Stimulated activated naive B cell treated with anti-CD40 and anti-IgM and Interleukin-4, amounts not matched to agents 10 μg/mL and 1 μg/mL and 100 μg/mL, for 72 hours (primary cell): ENCODE measurements at regions not wholly inside any gene's neighbourhood (a gene's known extent, or its start where the extent isn't known, plus 50 kb on each side); places are given as distances from the start of the nearest gene placed in this dataset.

ENCODE experiments used
- ATAC-seq, 2 donors: fragments of 150-1000 bp; cut with Tn5 transposase; replicated peaks; 2 replicates each; pipeline ENCODE4 v1.10.0; 2021; ENCODE audit warnings: moderate library complexity in 1 of 2
- DNase-seq: peaks from one replicate; pipeline ENCODE4 v3.0.0; 2021
- H3K27ac Mint-ChIP-seq: one replicate; pipeline ENCODE4 v1.8.0; 2022; ENCODE audit warnings: mild to moderate bottlenecking, mixed read lengths
- H3K27me3 Mint-ChIP-seq, 2 donors: one replicate each; pipeline ENCODE4 v1.8.0; 2022; ENCODE audit warnings: mixed read lengths in 2 of 2
- H3K36me3 Mint-ChIP-seq, 2 donors: one replicate each; pipeline ENCODE4 v1.8.0; 2022; ENCODE audit warnings: mixed read lengths in 2 of 2, mild to moderate bottlenecking in 1 of 2
- H3K4me1 Mint-ChIP-seq, 2 donors: one replicate each; pipeline ENCODE4 v1.8.0; 2022; ENCODE audit warnings: mixed read lengths in 2 of 2, mild to moderate bottlenecking in 1 of 2
- H3K4me3 Mint-ChIP-seq, 2 donors: one replicate each; pipeline ENCODE4 v1.8.0; 2022; ENCODE audit warnings: mild to moderate bottlenecking in 2 of 2, mixed read lengths in 2 of 2, moderate library complexity in 1 of 2
- H3K9me3 Mint-ChIP-seq, 2 donors: one replicate each; pipeline ENCODE4 v1.8.0; 2022; ENCODE audit warnings: mixed read lengths in 2 of 2, mild to moderate bottlenecking in 1 of 2

- no peak overlapping the region for H3K27ac Mint-ChIP-seq
- H3K4me1 Mint-ChIP-seq = no peaks in the 10 kb centered on the region
- no peak overlapping the region for H3K4me3 Mint-ChIP-seq
- no peaks in the 10 kb centered on the region for H3K27me3 Mint-ChIP-seq
- DNase-seq = no peak
- no peaks in the 10 kb centered on the region for H3K36me3 Mint-ChIP-seq
- peaks cover 0 to 2% of the 10 kb centered on the region in 2 donors for H3K9me3 Mint-ChIP-seq
- no peak for ATAC-seq
Observed at GRCh38 chr17:71682174-71682494, 438.7 kb upstream of the SOX9 start.

- ATAC-seq (no peak), DNase-seq (no peak)
- Mint-ChIP-seq H3K9me3 (peaks cover 4 to 5% of the 10 kb centered on the region in 2 donors), H3K4me3 (no peak overlapping the region), H3K4me1 (no peaks in the 10 kb centered on the region), H3K27me3 (no peaks in the 10 kb centered on the region), H3K27ac (no peak overlapping the region), H3K36me3 (no peaks in the 10 kb centered on the region)
Observed at GRCh38 chr17:71689782-71690181, 431.0 kb upstream of the SOX9 start.

GRCh38 chr17:71699907-71700306 lies 420.9 kb upstream of the SOX9 start:
- no peak for ATAC-seq
- Mint-ChIP-seq H3K36me3 (no peaks in the 10 kb centered on the region), H3K27ac (no peak overlapping the region)

GRCh38 chr17:71703701-71704100 lies 417.1 kb upstream of the SOX9 start:
- no peak for DNase-seq
- no peaks in the 10 kb centered on the region for H3K4me1 Mint-ChIP-seq
- no peak for ATAC-seq

More at GRCh38 chr17:71699907-71700306, 420.9 kb upstream of the SOX9 start:
- Mint-ChIP-seq H3K4me1 (no peaks in the 10 kb centered on the region), H3K9me3 (peaks cover 7 to 8% of the 10 kb centered on the region in 2 donors), H3K4me3 (no peak overlapping the region), H3K27me3 (no peaks in the 10 kb centered on the region)
- DNase-seq = no peak

GRCh38 chr17:71709271-71709890 lies 411.4 kb upstream of the SOX9 start:
- Mint-ChIP-seq H3K27me3 (no peaks in the 10 kb centered on the region), H3K27ac (no peak overlapping the region), H3K4me1 (no peaks in the 10 kb centered on the region), H3K9me3 (no peaks in the 10 kb centered on the region), H3K4me3 (no peak overlapping the region), H3K36me3 (no peaks in the 10 kb centered on the region)
- no peak for DNase-seq
- ATAC-seq = no peak

More at GRCh38 chr17:71703701-71704100, 417.1 kb upstream of the SOX9 start:
- Mint-ChIP-seq H3K27ac (no peak overlapping the region), H3K9me3 (peaks cover 3 to 4% of the 10 kb centered on the region in 2 donors), H3K27me3 (no peaks in the 10 kb centered on the region), H3K36me3 (no peaks in the 10 kb centered on the region), H3K4me3 (no peak overlapping the region)

- no peak for DNase-seq
- Mint-ChIP-seq H3K36me3 (no peaks in the 10 kb centered on the region), H3K4me3 (no peak overlapping the region), H3K27ac (no peak overlapping the region), H3K4me1 (no peaks in the 10 kb centered on the region), H3K27me3 (no peaks in the 10 kb centered on the region), H3K9me3 (no peaks in the 10 kb centered on the region)
- no peak for ATAC-seq
Observed at GRCh38 chr17:71709946-71710345, 410.9 kb upstream of the SOX9 start.

- no peaks in the 10 kb centered on the region for H3K27me3 Mint-ChIP-seq
- no peaks in the 10 kb centered on the region for H3K36me3 Mint-ChIP-seq
- no peak for DNase-seq
- ATAC-seq = no peak
- H3K4me3 Mint-ChIP-seq = no peak overlapping the region
- no peaks in the 10 kb centered on the region for H3K4me1 Mint-ChIP-seq
- H3K27ac Mint-ChIP-seq = no peak overlapping the region
- H3K9me3 Mint-ChIP-seq = peaks cover 0 to 6% of the 10 kb centered on the region in 2 donors
Observed at GRCh38 chr17:71710816-71711215, 410.0 kb upstream of the SOX9 start.

- no peak for ATAC-seq
- DNase-seq = no peak
- no peaks in the 10 kb centered on the region for H3K27me3 Mint-ChIP-seq
- no peaks in the 10 kb centered on the region for H3K4me1 Mint-ChIP-seq
- no peaks in the 10 kb centered on the region for H3K36me3 Mint-ChIP-seq
- no peak overlapping the region for H3K4me3 Mint-ChIP-seq
- no peak overlapping the region for H3K27ac Mint-ChIP-seq
- H3K9me3 Mint-ChIP-seq = peaks cover 7 to 14% of the 10 kb centered on the region in 2 donors
Observed at GRCh38 chr17:71713846-71714245, 407.0 kb upstream of the SOX9 start.

GRCh38 chr17:71724339-71724738 lies 396.5 kb upstream of the SOX9 start:
- DNase-seq (no peak), ATAC-seq (no peak)
- H3K9me3 Mint-ChIP-seq = peaks cover 4 to 11% of the 10 kb centered on the region in 2 donors
- peaks cover 0 to 1% of the 10 kb centered on the region in 2 donors for H3K36me3 Mint-ChIP-seq
- H3K27me3 Mint-ChIP-seq = no peaks in the 10 kb centered on the region
- H3K4me1 Mint-ChIP-seq = no peaks in the 10 kb centered on the region
- no peak overlapping the region for H3K27ac Mint-ChIP-seq
- no peak overlapping the region for H3K4me3 Mint-ChIP-seq

- Mint-ChIP-seq H3K27ac (no peak overlapping the region), H3K4me3 (no peak overlapping the region), H3K4me1 (no peaks in the 10 kb centered on the region), H3K9me3 (peaks cover 4 to 11% of the 10 kb centered on the region in 2 donors), H3K27me3 (no peaks in the 10 kb centered on the region), H3K36me3 (peaks cover 0 to 1% of the 10 kb centered on the region in 2 donors)
- DNase-seq = no peak
- ATAC-seq = no peak
Observed at GRCh38 chr17:71725811-71726210, 395.0 kb upstream of the SOX9 start.

GRCh38 chr17:71726341-71726740 lies 394.5 kb upstream of the SOX9 start:
- Mint-ChIP-seq H3K4me1 (no peaks in the 10 kb centered on the region), H3K4me3 (no peak overlapping the region), H3K27ac (no peak overlapping the region), H3K36me3 (peaks cover 0 to 1% of the 10 kb centered on the region in 2 donors), H3K9me3 (peaks cover 4 to 11% of the 10 kb centered on the region in 2 donors), H3K27me3 (no peaks in the 10 kb centered on the region)
- ATAC-seq (no peak), DNase-seq (no peak)

GRCh38 chr17:71727292-71727691 lies 393.5 kb upstream of the SOX9 start:
- Mint-ChIP-seq H3K4me1 (no peaks in the 10 kb centered on the region), H3K27me3 (no peaks in the 10 kb centered on the region), H3K36me3 (peaks cover 0 to 1% of the 10 kb centered on the region in 2 donors), H3K27ac (no peak overlapping the region), H3K4me3 (no peak overlapping the region), H3K9me3 (peaks cover 4 to 11% of the 10 kb centered on the region in 2 donors)
- no peak for DNase-seq
- ATAC-seq = no peak

GRCh38 chr17:71727723-71728122 lies 393.1 kb upstream of the SOX9 start:
- Mint-ChIP-seq H3K36me3 (peaks cover 0 to 1% of the 10 kb centered on the region in 2 donors), H3K27me3 (no peaks in the 10 kb centered on the region), H3K4me1 (no peaks in the 10 kb centered on the region)

GRCh38 chr17:71730871-71731270 lies 389.9 kb upstream of the SOX9 start:
- DNase-seq (no peak), ATAC-seq (no peak)
- Mint-ChIP-seq H3K4me1 (no peaks in the 10 kb centered on the region), H3K36me3 (peaks cover 0 to 1% of the 10 kb centered on the region in 2 donors), H3K27me3 (no peaks in the 10 kb centered on the region), H3K4me3 (no peak overlapping the region), H3K27ac (no peak overlapping the region), H3K9me3 (peaks cover 4 to 5% of the 10 kb centered on the region in 2 donors)

More at GRCh38 chr17:71727723-71728122, 393.1 kb upstream of the SOX9 start:
- Mint-ChIP-seq H3K4me3 (no peak overlapping the region), H3K9me3 (peaks cover 4 to 11% of the 10 kb centered on the region in 2 donors), H3K27ac (no peak overlapping the region)
- ATAC-seq = no peak
- no peak for DNase-seq

- Mint-ChIP-seq H3K36me3 (no peaks in the 10 kb centered on the region), H3K4me1 (no peaks in the 10 kb centered on the region), H3K4me3 (no peak overlapping the region), H3K9me3 (peaks cover 0 to 1% of the 10 kb centered on the region in 2 donors), H3K27me3 (no peaks in the 10 kb centered on the region), H3K27ac (no peak overlapping the region)
- DNase-seq = no peak
- no peak for ATAC-seq
Observed at GRCh38 chr17:71735893-71736292, 384.9 kb upstream of the SOX9 start.
